ENCODE measurements at regions not wholly inside any gene's neighbourhood (a gene's known extent, or its start where the extent isn't known, plus 50 kb on each side); places are given as distances from the start of the nearest gene placed in this dataset.

DNA sequence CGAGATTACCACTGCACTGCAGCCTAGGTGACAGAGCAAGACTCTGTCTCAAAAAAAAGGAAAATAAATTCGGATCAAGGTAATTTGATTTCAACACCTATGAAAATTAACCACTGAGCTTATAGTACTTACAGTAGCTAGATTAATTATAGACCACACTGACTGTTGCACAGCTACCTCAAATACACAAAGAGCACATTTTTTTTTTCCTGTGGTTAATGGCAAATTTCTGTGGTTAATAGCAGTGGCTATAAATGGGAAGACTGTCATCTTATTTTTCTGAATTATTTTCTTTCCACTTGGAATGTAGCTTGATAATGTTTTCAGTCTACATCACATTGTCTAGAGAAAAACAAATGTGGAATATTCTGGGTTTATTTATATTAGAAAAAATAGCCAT is 1661.6 kb upstream of the PCDH7 start:
- TF ChIP-seq, protein P1, sequence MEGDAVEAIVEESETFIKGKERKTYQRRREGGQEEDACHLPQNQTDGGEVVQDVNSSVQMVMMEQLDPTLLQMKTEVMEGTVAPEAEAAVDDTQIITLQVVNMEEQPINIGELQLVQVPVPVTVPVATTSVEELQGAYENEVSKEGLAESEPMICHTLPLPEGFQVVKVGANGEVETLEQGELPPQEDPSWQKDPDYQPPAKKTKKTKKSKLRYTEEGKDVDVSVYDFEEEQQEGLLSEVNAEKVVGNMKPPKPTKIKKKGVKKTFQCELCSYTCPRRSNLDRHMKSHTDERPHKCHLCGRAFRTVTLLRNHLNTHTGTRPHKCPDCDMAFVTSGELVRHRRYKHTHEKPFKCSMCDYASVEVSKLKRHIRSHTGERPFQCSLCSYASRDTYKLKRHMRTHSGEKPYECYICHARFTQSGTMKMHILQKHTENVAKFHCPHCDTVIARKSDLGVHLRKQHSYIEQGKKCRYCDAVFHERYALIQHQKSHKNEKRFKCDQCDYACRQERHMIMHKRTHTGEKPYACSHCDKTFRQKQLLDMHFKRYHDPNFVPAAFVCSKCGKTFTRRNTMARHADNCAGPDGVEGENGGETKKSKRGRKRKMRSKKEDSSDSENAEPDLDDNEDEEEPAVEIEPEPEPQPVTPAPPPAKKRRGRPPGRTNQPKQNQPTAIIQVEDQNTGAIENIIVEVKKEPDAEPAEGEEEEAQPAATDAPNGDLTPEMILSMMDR (IDR thresholded peaks at IDR 0.05) = no peak
- TF ChIP-seq MAFK (IDR thresholded peaks at IDR 0.05; ENCODE audit: partially characterized antibody) (no peak), CEBPB (IDR thresholded peaks at IDR 0.05) (no peak), KDM1A (IDR thresholded peaks at IDR 0.05; ENCODE audit: low read depth) (no peak), POLR2A (IDR thresholded peaks at IDR 0.05; ENCODE audit: low read length) (no peak), EP300 (IDR thresholded peaks at IDR 0.05) (no peak)
- TF ChIP-seq, protein P2, sequence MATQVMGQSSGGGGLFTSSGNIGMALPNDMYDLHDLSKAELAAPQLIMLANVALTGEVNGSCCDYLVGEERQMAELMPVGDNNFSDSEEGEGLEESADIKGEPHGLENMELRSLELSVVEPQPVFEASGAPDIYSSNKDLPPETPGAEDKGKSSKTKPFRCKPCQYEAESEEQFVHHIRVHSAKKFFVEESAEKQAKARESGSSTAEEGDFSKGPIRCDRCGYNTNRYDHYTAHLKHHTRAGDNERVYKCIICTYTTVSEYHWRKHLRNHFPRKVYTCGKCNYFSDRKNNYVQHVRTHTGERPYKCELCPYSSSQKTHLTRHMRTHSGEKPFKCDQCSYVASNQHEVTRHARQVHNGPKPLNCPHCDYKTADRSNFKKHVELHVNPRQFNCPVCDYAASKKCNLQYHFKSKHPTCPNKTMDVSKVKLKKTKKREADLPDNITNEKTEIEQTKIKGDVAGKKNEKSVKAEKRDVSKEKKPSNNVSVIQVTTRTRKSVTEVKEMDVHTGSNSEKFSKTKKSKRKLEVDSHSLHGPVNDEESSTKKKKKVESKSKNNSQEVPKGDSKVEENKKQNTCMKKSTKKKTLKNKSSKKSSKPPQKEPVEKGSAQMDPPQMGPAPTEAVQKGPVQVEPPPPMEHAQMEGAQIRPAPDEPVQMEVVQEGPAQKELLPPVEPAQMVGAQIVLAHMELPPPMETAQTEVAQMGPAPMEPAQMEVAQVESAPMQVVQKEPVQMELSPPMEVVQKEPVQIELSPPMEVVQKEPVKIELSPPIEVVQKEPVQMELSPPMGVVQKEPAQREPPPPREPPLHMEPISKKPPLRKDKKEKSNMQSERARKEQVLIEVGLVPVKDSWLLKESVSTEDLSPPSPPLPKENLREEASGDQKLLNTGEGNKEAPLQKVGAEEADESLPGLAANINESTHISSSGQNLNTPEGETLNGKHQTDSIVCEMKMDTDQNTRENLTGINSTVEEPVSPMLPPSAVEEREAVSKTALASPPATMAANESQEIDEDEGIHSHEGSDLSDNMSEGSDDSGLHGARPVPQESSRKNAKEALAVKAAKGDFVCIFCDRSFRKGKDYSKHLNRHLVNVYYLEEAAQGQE (IDR thresholded peaks at IDR 0.05) = no peak
